Heart left ventricle (tissue), 13 donors: ENCODE measurements at regions not wholly inside any gene's neighbourhood (a gene's known extent, or its start where the extent isn't known, plus 50 kb on each side); places are given as distances from the start of the nearest gene placed in this dataset.

Experiments used
- CTCF ChIP-seq, 12 donors: fragments of 200-600 bp; sonication (generic) in 4 of 12; IDR thresholded peaks; one replicate each; pipeline versions ENCODE4 v1.5.0 to v1.8.0; 2018 to 2022; ENCODE audit warnings: antibody characterized with exemption in 12 of 12, mild to moderate bottlenecking in 5 of 12
- POLR2A ChIP-seq, 2 donors: fragments of 450-650 bp; IDR thresholded peaks; one replicate each; pipeline ENCODE4 v1.6.1; 2017; ENCODE audit warnings: antibody characterized with exemption in 2 of 2, mild to moderate bottlenecking in 2 of 2, moderate library complexity in 2 of 2
- donor health status: ischemic (EF 13 %, LVEDD 7.1; RV severe dilation, severe dysfunction).
- donor health status: DM: no; HTN: yes; CAD: no.
- donor health status: DM: no; HTN: no; CAD: no.
- donor health status: ischemic (EF 25% LVEDD 6.9; RV normal size, moderate dysfunction).
- donor health status: ischemic (EF 25% LVEDD 5.7; RV mildly dilated, moderate dysfunction).
- donor health status: ischemic (EF 35%, LVEDD 5.7; RV mildly dilated, moderate dysfunction).
- donor health status: nonischemic (EF 11% LVEDD 7.7; RV severe dilation, severe dysfunction).
- donor health status: DM: yes; HTN: yes; CAD: no.
- donor health status: PGD.
- donor health status: ischemic (EF 29% LVEDD 5.4; RV normal size, mild dysfunction).
- donor health status: nonischemic (EF 23%, LVEDD 6.1; RV moderate dilation, normal function).

DNA sequence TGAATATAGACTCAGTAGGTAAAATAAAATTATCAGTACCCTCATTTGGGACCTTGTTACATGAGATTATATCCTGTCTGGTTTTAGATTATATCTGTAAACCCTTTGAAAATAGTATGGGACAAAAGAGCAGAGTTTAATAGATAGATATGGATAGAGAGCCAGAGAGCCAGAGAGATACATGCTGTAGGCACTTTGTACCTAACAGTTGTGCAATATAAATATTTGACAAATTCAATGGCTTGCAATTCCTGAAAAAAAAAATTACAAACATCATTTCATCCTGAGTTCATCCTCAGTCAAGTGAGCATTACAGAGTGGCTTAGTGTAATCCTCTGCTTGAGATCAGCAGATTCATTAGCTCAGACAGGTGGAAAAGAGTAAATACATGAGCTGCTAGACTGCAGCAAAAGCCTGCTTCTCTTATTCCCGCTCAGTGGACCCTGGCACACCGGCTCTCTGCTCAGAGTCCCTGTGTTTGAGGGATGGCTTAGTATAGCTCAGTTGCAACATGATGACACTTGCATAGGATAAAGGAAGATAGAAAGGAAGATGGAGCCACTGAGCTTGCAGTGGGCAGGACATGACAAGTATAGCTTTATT lies 931.6 kb upstream of the GOT2 start:
- TF ChIP-seq CTCF (IDR thresholded peaks at IDR 0.05): no peak
- TF ChIP-seq POLR2A (IDR thresholded peaks at IDR 0.05): no peak
